Pons (tissue), 1 donor: ENCODE measurements at regions not wholly inside any gene's neighbourhood (a gene's known extent, or its start where the extent isn't known, plus 50 kb on each side); places are given as distances from the start of the nearest gene placed in this dataset.

Experiments used
- DNase-seq: peaks from one replicate; pipeline ENCODE4 v3.0.0-alpha.2; 2016; ENCODE audit warnings: low spot score

- no peak for DNase-seq
Measured at GRCh38 chr12:77571768-77572167, 258.9 kb upstream of the NAV3 start.

GRCh38 chr12:77571127-77571526, 259.6 kb upstream of the NAV3 start:
- no peak for DNase-seq

GRCh38 chr12:77569876-77570275, 260.8 kb upstream of the NAV3 start:
- DNase-seq, result no peak

- no peak for DNase-seq
Measured at GRCh38 chr12:77560714-77561113, 270.0 kb upstream of the NAV3 start.

GRCh38 chr12:77559400-77560074, 271.2 kb upstream of the NAV3 start:
- DNase-seq, result no peak

GRCh38 chr12:77555074-77555473, 275.6 kb upstream of the NAV3 start:
- no peak for DNase-seq

- DNase-seq, result no peak
Measured at GRCh38 chr12:77553976-77554619, 276.6 kb upstream of the NAV3 start.

- DNase-seq, result no peak
Measured at GRCh38 chr12:77549383-77550128, 281.1 kb upstream of the NAV3 start.

GRCh38 chr12:77548797-77549196, 281.9 kb upstream of the NAV3 start:
- no peak for DNase-seq

- DNase-seq, result no peak
Measured at GRCh38 chr12:77540097-77540496, 290.6 kb upstream of the NAV3 start.

- no peak for DNase-seq
Measured at GRCh38 chr12:77537663-77538062, 293.0 kb upstream of the NAV3 start.

GRCh38 chr12:77535734-77536133, 295.0 kb upstream of the NAV3 start:
- no peak for DNase-seq

GRCh38 chr12:77531912-77532311, 298.8 kb upstream of the NAV3 start:
- no peak for DNase-seq

GRCh38 chr12:77522247-77522646, 308.4 kb upstream of the NAV3 start:
- DNase-seq, result no peak

GRCh38 chr12:77521508-77522115, 309.1 kb upstream of the NAV3 start:
- DNase-seq, result no peak

- no peak for DNase-seq
Measured at GRCh38 chr12:77514511-77514910, 316.2 kb upstream of the NAV3 start.

- no peak for DNase-seq
Measured at GRCh38 chr12:77510985-77511384, 319.7 kb upstream of the NAV3 start.

GRCh38 chr12:77504466-77504865, 326.2 kb upstream of the NAV3 start:
- no peak for DNase-seq

- DNase-seq, result no peak
Measured at GRCh38 chr12:77500089-77500488, 330.6 kb upstream of the NAV3 start.

- no peak for DNase-seq
Measured at GRCh38 chr12:77497647-77498046, 333.0 kb upstream of the NAV3 start.

GRCh38 chr12:77496714-77497113, 334.0 kb upstream of the NAV3 start:
- no peak for DNase-seq

- no peak for DNase-seq
Measured at GRCh38 chr12:77494296-77494695, 336.4 kb upstream of the NAV3 start.
